Activated T-cell treated with anti-CD3 and anti-CD28 coated beads for 4 hours (primary cell): ENCODE measurements at regions not wholly inside any gene's neighbourhood (a gene's known extent, or its start where the extent isn't known, plus 50 kb on each side); places are given as distances from the start of the nearest gene placed in this dataset.
A peak's percentile ranks its signal among the peaks of the same experiment; 100 is the strongest.

Source experiments
- DNase-seq: peaks from one replicate; pipeline ENCODE4 v3.0.0-alpha.2; 2020

DNA sequence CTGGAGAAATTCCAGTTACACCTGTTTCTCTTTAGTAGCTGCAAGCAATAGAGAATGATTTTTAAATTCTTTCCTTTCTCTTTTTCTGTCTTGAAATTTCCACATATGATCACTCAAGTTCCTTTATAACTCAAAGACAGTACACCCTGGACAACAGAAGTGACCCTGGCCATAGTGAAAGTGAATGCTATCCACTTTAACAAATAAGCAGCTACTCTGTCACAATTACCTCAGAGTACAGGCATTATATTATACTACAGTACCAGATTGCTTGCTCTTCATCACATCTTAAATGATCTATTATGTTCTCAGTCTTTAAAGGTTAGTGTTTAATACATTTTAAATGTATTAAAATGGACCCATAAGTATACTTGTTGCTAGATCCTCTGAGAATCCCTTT is 136.2 kb downstream of the KLF12 start:
- DNase-seq = no peak

DNA sequence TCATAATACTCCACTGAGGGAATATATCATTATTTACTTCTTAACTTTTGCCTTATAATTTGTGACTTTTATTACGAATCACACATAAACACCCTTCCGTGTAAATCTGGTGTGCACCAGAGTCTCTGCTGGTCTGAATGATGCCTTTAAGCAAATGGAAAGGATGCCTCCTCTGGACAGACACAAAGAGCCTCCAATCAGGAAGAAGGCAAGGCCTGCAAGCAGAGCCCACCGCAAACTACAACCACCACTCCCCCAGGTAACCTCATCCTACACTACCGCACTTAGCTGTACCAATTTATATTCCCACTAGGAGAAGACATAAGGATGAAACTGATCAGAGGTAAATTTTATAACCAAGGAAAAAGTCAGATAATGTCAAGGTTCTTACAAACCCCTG is 137.6 kb downstream of the KLF12 start:
- DNase-seq = no peak

GRCh38 chr13:73995736-73996135 is 138.5 kb downstream of the KLF12 start:
- DNase-seq = no peak

- no peak for DNase-seq
Measured at GRCh38 chr13:73993661-73994060, 140.5 kb downstream of the KLF12 start.

GRCh38 chr13:73991884-73992283 is 142.3 kb downstream of the KLF12 start:
- no peak for DNase-seq

DNA sequence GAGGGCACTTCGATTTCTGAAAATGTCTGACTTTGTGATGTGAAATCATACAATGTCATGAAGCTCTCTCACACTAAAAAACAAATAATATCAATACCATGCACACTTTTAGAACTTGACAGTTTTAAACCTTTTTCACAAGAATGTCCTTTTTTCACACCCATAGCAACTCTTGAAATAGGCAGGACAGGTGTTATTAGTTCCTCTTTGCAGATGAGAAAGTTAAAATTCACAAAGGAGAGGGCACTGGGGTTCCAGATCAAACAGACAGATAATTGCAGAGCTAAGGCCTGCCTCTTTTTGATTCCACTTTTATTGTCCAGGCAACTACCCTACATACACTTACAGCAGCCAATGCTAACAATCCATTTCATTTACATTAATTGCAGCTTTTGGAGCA is 142.8 kb downstream of the KLF12 start:
- DNase-seq = no peak

- no peak for DNase-seq
Measured at GRCh38 chr13:73989244-73989843, 144.9 kb downstream of the KLF12 start.

DNA sequence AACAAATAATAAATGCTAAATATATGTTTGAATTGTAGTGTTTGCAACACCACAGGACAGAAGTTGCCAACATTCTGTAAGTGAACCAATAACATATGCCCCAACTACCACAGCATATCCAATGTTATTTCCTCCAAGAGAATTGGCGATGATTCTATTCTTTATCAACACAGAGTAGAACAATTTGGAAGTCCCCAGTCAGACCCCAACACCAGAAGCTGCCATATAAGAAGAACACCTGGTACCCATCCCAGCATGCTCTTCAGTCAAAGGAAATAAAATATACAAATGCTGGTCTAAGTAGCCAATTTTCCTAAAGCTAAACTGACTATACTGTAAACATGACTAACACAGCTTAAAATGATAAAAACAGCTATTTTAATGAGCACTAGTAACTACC is 145.7 kb downstream of the KLF12 start:
- no peak for DNase-seq

DNA sequence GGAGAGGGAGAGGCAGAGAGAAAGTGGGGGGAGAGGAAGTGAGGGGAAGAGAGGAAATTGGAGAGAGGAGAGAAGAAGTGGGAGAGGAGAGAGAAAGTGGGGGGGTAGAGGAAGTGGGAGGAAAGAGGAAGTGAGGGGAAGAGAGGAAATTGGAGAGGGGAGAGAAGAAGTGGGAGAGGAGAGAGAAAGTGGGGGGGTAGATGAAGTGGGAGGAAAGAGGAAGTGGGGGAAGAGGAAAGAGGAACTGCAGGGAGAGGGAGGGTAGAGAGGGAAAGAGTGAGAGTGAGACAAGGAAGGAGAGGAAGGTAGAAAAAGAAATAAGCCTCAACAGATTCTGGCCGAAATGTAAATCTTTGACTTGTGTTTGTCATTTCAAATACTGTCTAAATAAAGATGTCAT is 146.6 kb downstream of the KLF12 start:
- DNase-seq = no peak

GRCh38 chr13:73985783-73986182 is 148.4 kb downstream of the KLF12 start:
- DNase-seq = no peak

DNA sequence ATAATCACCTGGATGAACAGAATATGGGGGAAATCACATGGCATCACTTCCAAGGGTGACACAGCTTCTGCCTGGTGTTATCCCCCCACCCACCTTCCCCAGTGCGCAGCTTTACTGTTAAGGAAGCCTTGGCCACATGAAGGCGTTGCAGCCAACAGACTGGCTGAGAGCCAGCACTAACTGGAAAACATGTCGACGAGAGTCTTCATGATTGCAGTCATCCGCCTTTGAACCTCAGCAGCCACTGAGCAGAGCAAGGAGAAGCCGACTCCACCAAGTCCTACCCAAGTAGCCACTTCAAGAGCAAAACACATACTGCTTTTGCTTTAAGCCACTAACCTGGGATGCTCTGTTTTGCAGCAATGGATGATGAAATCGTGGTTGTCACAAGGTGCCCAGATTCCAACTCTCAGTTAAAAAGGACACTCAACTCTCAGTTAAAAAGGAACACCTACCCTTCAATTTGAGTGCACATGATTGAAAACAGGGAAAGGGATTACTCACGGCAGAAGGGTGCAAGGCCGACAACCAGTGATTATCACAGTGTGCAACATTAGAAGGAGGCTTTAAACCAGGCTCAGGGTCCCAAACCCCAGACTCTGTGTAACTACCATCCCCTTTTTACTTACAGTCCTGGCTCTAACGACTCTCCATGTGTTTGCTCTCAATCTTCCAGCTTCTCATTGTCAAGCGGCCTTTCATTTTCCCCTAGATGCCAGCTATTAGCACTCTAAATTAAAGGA is 149.1 kb downstream of the KLF12 start:
- peak; percentile 65 for DNase-seq

GRCh38 chr13:73984201-73984600 is 150.0 kb downstream of the KLF12 start:
- no peak for DNase-seq

GRCh38 chr13:73983109-73983508 is 151.1 kb downstream of the KLF12 start:
- no peak for DNase-seq

GRCh38 chr13:73981595-73981994 is 152.6 kb downstream of the KLF12 start:
- DNase-seq = no peak

GRCh38 chr13:73975767-73976166 is 158.4 kb downstream of the KLF12 start:
- no peak for DNase-seq

DNA sequence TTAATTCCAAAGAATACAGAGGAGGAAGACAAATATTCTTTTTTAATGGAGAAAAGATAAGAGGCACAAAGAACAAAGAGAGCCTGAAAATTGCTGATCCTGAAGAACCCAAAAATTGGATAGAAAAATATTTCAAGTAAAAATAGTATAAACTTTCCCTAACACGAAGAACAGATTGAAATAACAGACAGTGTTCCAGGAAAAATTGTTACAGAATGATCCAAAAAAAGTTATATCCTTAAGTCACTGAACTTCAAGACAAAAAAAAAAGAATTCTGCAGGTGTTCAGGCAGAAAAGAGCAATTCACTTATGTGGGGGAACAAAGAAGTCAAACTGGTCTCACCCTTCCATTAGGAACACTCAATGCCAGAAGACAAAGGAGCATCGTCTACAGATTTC is 160.2 kb downstream of the KLF12 start:
- no peak for DNase-seq

DNA sequence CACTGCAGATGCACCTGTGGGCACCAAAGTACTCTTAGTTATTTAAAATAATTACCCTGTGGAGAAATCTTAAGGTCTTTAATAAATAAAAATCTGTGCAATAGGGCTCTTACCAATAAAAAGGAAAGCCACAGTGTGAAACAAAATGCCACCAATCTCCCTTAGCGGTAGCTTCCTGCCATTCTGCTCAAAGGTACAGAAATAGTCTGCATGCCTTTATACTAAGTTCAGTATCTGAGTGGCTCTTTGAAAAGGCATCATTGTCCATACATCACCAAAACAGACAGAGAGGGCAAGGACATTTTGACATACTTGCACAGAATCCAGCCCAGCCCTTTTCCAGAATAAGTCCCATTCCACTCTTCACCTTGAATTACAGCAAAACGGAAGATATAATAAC is 161.0 kb downstream of the KLF12 start:
- no peak for DNase-seq

DNA sequence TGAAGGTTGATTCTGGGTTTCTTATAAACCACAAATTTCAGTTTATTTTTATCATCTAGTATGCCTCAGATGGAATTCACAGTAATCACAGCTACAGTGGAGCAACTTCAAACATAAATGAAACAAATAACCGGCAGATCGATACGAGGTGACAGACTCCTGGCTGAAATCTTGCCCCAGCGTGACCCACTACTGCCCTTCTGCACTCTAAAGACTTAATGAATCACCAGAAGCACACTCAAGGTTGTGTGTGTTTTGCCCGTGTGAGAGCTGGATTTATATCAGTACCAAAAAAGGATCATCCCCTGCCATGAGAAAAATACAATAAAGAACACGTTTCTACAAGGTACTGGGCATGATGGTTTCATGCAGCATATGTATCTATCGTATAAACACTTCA is 161.7 kb downstream of the KLF12 start:
- no peak for DNase-seq

GRCh38 chr13:73971481-73971880 is 162.7 kb downstream of the KLF12 start:
- DNase-seq = no peak

- DNase-seq = no peak
Measured at GRCh38 chr13:73970421-73971055, 163.7 kb downstream of the KLF12 start.

DNA sequence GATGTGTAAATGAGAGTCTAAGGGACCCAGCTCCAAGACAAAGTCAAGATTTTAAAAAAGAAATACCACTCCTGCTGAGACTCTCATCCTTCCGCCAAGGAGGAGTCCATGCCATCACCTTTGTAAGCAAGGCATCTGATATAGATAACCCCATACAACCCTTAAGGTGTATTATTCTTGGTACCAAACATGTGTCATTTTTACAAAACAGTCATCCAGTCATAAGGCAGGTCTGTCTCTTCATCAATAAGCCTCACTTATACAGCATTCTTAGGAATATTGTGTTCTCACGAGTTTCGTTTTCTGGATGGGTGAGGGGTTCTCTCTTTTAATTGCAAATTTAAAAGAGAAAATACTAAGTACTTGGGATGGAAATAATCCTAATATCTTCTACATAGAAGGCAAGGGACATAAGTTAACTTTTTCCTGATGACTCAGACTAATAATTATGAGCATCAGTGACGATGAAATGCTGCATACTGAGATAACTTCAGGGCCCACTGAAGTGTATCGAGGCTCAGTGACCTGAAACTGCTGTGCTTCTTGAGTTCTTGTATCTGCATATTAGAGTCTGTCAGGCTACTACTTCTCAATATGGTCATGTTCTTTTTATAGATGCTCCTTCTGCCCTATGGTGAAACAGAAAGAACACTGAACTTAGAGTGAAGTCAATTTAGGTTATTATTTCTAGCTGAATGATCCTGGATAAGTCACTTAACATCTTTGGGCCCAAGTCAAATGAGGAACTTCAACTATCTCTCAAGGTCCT is 166.6 kb downstream of the KLF12 start:
- no peak for DNase-seq

GRCh38 chr13:73966331-73966730 is 167.9 kb downstream of the KLF12 start:
- DNase-seq = no peak

GRCh38 chr13:73962284-73962683 is 171.9 kb downstream of the KLF12 start:
- no peak for DNase-seq

GRCh38 chr13:73961181-73961580 is 173.0 kb downstream of the KLF12 start:
- no peak for DNase-seq
